NCI-H146 treated with DMSO at 0.1 percent for 48 hours (cell line): ENCODE measurements at regions not wholly inside any gene's neighbourhood (a gene's known extent, or its start where the extent isn't known, plus 50 kb on each side); places are given as distances from the start of the nearest gene placed in this dataset.
"Not testable (repeated sequence)": the region's sequence is repeated elsewhere in the genome, so short reads cannot be mapped to it uniquely, and the experiment has no call there.

ENCODE experiments used
- DNase-seq: peaks from one replicate; lab custom pipeline; 2025; ENCODE audit not compliant: unreplicated experiment; lab: John Stamatoyannopoulos, UW

DNA sequence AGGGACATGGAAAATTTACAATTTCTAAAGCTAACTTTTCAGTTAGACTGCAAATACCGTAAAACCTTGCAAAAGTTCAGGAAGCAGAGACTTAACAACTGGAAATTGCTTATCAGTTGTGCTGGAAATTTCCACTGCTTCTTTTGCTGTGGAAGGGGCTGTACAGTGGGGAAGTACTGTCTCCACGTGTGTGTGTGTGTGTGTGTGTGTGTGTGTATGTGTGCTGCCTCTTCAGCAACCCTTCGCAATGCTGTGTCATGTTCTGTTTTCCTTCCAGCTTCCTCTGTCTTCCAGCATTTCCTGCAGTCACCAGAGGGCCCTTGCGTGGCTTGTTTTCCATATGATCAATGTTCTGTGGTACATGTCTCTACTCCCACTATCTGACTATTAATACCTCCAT, 87.5 kb upstream of the RANBP3L start:
- no peak for DNase-seq

DNA sequence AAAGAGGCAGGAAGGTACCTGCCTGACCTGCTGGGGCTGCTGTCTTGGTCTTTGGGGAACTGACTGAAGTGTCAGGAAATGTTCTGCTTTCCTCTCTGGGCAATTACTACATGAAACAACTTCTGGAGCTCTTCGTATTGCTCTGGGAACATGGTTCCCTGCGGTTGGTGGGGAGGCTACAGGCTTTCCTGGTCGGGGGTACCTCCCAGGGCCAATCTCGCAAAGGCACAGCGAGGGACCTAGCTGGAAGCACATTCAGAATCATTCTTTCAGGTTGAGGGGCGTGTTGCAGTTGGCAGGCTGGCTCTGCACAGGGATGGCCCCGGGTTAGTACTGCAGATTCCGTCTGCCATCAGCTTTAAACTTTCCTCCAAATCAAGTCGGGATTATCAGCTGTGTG, 88.9 kb upstream of the RANBP3L start:
- DNase-seq = no peak

DNA sequence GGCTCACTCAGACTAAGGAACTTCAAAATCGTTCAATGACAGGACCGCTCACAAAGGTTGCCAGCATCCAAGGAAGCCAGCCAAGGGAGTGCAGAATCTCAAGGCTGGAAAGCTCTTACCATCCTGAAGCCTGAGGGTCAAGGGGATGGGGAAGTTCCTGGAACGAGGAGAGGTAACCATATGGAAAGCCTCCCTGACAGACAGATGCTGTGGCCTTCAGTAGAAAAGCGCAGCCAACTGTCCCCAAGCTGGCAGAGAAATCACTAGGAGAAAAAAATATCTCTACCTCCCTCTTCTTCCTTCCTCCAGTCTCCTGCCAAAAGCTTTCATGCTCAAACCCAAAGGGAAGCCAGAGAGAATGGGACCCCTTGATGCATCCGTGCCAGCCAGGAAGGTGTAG, 90.5 kb upstream of the RANBP3L start:
- no peak for DNase-seq

DNA sequence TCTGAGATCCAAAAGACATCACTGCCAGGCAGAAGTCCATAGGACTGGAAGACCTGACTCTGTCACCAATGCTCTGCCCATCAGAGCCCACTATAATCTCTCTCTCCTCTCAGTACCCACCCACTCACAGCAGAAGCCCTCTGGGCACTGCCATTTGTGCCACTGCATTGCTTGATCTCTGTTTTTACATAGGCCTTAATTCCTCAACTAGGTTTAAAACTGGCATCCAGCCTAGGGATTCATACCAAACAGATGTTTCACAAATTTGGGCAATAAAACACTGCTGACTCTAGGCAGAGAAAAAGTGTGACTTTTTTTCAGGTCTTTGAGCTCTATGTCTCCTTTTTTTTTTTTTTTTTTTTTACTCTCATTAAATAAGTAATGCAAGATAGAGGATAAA, 91.1 kb upstream of the RANBP3L start:
- no peak for DNase-seq

DNA sequence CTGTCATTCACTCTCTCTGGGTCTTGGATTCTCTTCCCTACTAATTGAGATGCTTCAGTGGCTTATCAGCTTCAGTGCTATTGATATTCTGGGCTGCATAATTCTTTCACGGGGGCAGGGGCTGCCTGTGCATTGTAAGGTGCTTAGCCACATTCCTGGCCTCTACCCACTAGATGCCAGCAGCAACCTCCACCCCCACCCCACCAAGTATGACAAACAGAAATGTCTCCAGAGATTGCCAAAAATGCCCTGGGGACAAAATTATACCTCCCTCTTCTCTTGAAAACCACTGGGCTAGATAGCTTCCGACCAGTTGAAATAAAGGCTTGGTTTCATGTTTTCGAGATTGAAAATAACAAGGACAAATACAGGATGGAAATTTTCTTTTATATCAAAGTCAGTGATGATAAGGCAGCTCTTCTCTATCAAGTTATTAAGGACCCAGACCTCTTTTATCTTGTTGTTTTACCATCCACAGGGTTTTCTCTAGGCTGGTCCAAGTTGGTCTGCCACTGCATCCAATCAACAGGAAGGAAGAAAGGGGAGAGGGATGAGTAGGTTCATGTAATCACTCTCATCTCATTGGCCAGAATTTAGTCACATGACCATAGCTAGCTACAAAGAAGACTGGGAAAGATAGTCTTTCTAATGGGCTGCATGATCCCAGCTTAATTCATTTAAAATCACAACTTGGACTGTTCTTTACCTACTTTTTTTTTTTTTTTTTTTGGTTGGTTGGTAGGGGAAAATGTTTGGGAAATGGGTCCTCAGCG, 92.1 kb upstream of the RANBP3L start:
- DNase-seq = no peak

DNA sequence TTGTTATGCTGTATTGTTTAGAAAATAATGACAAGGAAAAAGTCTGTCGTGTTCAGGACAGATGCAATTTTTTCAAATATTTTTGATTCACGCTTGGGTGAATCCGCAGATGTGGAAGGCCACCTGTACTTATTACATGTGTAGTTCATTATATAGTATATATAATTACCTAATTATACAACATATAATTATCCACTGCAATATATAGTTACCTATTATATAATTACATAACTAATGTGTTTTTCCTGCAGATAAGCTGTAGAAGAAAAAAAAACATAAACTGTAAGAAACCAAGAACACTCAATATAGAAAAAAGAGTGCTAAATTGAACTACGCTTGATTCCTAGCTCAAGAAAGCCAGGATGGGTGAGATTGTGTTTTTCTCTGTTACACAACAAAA, 93.6 kb upstream of the RANBP3L start:
- DNase-seq = no peak

DNA sequence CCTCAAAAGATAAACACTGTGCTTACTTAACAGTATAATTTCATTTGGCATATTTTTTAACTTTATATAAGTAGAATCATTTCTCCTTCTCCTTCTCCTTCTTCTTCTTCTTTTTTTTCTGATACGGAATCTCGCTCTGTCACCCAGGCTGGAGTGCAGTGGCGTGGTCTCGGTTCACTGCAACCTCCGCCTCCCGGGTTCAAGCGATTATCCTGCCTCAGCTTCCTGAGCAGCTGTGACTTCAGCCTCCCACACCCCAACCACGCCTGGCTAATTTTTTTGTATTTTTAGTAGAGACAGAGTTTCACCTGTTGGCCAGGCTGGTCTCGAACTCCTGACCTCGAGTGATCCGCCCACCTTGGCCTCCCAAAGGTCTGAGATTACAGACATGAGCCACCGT, 94.2 kb upstream of the RANBP3L start:
- DNase-seq = not testable (repeated sequence)

DNA sequence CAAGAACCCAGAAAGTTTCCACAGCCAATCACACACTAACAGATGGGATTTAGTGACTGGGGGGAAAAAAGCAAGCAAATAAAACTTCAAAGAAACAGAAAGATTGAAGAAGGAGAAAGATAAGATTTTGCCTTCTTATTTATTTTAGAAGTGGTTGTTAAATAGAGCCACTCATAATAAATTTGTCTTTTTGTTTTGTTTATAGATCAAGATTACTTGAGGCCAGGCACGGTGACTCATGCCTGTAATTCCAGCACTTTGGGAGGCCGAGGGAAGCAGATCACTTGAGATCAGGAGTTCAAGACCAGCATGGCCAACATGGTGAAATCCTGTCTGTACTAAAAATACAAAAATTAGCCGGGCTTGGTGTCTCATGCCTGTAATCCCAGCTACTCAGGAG, 94.9 kb upstream of the RANBP3L start:
- no peak for DNase-seq

DNA sequence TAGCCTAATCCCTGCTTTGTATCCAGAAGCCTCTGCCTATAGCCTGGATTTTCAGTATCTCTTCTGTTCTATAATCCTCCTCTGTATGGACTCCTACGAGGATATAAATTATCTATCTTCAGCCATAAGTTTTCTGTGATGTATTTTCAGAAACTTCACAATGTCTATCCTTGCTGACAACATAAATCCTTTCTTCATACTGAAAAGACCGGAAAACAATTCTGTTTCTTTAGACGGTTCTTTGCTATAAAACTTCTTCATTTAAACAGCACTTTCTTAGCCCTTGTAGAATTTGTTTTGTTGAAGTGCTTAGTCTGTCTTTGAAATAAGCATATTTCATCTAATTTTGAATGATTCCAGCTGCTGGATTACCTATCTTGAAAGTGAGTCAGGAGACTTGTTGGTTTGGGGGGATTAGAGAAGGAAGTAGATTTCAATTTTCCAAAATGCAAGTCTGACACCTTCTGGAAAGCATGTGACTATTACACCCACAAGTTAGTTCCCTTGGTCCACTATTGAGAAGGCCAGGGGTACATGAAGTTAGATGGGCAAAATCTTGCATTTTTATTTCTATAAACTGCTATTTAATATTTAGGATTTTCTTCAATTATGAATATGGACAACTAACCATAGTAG, 96.3 kb upstream of the RANBP3L start:
- no peak for DNase-seq

DNA sequence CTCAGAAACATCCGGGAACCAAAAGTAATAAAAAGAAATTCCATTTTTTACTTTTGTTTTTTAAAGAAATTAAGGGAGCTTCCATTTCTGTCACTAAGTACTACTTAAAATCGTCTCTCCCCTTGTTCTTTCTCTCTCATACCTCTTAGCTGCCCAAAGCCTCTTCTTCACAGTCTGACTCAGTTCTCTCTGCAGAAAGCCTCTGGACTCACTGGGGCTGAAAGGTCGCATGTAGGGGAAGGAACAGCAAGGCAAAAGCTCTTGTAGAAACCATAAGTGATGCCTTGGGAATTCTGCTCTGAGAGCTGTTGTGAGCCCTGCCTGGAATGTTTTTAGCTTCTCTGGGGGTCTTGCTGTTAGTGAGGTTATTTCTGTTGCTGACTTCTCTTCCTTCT, 100.8 kb upstream of the RANBP3L start:
- DNase-seq = no peak

DNA sequence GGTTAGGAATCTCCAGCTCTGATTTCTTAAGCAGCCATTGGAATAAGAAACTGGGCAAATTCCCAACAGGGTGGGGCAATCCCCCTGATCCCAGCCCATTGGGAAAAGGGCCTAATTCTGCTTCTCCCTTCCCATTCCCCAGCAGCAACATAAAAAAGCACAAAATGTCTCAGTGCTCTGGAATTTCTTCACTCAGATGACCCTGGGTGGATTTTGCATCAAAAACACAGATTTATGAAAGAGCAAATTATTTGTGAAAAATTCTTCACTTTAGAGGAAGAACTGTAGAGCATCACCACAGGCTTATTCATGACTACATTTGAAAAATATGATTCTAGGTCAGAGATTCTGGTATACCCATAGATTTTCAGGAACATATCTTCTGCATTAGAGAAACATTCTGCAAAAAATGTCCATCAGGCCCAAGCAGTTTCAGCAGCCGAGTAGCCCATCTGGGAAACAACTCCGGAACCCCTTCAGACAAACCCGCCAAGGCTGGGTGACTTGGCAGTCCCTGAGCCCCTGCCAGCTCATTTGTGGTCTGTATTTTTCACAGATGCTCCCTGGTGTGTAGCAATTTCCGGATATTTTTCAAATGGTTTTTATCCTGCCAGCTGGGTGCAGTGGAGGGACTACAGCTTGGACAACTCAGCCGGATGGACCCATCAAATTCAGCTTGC, 102.1 kb upstream of the RANBP3L start:
- no peak for DNase-seq

DNA sequence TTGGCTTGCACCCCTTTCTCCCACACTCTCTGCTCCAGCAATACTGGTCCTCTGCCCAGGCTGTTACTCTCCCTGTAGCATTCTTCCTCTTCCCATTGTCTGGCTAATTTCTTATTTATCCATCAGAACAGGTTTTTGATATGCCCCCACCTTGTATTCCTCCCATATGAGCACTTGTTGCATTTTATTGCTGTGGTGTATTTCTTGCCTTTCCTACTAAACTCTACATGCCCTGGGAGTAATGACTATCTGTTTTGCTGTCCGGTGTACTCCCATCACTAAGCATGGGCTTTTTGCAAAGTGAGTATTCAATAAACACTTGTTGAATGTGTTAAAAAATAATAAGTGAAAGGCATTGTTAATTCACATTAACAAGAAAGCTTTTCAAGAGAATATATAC, 104.3 kb upstream of the RANBP3L start:
- DNase-seq = no peak

DNA sequence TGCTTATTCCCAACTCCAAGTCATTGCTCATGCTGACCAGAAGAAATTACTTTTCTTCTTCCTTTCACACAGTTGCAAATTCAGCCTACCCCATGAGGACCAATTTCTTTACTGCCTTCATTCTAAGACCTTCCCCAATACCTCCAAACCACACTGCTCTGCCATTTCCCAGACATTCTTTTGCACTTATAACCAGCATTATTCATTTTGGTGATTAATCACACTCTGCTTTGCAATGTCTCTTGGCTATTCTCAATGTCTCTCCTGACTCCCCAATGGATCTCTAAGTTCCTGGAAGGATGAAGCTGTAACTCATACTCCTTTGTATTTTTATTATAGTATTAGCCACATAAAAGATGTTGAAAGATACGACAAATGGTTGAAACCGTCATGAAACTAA, 105.7 kb upstream of the RANBP3L start:
- DNase-seq = no peak

DNA sequence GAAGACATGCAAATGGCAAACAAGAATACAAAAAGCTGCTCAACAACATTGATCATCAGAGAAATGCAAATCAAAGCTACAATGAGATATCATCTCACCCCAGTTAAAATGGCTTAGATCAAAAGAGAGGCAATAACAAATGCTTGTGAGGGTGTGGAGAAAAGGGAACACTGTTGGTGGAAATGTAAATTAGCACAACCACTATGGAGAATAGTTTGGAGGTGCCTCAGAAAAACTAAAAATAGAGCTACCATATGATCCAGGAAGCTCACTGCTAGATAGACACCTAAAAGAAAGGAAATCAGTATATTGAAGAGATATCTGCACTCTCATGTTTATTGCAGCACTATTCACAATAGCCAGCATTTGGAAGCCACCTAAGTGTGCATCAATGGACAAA, 108.0 kb upstream of the RANBP3L start:
- DNase-seq = not testable (repeated sequence)

DNA sequence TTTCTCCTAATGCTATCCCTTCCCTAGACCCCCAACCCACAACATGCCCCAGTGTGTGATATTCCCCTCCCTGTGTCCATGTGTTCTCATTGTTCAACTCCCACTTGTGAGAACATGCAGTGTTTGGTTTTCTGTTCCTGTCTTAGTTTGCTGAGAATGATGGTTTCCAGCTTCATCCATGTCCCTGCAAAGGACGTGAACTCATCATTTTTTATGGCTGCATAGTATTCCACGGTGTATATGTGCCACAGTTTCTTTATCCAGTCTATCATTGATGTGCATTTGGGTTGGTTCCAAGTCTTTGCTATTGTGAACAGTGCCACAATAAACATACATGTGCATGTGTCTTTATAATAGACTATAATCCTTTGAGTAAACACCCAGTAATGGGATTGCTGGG, 109.0 kb upstream of the RANBP3L start:
- not testable (repeated sequence) for DNase-seq

DNA sequence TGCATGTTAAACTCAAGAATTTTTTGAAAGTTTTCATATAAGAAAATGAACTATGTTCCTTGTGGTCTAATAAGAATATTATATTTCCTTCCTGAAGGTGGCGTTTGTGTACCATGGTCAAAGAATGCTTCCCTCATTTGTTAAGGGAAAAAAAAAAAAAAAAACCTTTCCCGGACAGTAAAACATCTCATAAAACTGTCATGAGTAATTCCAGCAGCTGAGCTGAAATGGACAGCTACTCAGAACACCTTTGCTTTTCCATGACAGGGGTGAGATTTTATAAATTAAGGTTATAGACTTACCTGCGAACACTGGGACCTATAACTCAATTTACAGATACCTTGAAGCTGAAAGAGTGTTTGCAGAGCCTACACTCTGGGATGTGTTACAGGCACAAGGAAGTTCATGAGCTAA, 113.2 kb upstream of the RANBP3L start:
- DNase-seq = no peak

DNA sequence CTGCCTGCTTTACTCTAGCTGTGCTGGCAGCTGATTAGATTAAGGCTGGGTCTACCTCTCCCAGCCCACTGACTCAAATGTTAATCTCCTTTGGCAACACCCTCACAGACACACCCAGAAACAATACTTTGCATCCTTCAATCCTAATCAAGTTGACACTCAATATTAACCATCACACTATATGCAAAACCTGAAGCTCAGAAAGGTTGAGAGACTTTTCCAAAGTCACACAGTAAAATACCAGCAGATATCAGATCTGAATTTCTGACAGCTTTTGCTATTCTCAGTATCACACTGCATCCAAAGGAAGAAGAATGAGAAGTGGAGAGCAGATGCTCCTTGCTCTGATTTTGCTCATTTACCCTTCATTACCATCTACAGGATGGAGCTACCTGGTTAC, 114.9 kb upstream of the RANBP3L start:
- no peak for DNase-seq

DNA sequence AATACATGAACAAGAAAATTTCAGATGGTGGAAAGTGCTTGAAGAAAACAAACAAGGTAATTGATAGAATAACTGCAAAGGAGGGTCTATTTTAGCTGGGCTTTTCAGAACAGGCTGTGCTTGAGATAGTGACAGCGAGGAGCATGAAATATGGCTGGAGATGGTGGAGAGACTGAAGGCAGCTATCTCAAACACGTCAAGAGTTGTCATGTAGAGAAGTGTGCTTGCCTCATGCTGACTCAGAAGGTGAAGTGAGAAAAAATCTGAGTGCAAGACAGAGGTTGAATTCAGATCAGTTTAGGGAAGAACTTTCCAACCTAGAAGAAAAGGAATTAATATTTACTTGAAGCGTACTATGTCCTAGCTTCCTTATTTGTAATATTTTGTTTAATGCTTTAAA, 115.5 kb upstream of the RANBP3L start:
- DNase-seq = no peak

DNA sequence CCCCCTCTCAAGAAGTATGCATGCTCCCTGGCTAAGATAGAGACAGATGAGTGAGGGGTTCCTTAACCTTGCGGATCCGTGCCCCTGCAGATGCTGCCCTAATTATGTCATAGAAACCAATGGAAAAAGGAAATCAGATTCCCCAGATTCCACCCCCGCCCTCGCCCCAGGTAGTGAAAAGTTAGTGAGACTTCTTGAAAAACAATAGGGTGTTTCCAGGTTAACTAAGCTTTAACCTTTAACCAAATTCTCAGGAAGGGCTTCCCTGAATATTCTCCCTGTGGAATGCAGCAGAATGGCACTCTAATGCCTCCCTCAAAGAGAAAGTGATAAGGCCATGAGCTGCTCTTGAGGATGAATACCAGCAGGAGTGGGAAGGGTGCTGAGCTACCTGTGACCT, 116.0 kb upstream of the RANBP3L start:
- DNase-seq = no peak

DNA sequence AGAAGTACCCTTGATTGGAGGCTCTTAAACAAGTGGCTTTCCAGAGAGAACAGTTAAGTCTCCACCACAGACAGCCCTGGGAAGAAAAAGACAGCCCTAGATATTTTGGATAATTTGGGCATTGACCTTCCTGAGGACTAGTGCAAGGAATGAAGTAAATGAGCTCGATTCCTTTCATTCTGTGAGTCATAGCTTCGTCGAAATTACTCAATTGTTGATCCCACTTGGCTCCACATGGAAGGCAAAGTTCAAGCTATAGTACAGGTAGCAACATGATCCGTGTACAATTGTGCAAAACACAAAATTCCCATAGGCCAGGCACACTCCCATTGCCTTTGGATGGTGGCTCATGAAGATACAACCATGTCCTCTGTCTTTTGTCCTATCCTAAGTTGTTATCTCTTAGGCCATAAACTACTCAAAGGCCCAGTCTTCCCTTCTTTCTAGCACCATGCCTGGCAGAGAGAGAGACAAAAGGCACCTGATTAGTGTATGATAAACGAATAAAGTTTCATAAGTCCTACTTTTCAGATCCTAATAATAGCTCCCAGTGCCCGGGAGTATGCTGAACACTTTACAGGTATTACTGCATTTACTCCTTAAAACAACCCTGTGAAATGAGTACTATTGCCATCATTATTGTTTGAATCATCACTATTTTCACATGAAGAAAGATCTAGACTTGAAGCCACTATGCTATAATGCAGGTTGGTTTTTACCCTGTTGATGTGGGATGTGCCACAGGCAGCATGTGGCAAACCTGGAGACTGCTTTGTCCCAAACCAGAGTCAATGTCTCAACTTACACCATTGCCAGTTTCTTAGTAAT, 116.7 kb upstream of the RANBP3L start:
- no peak for DNase-seq

DNA sequence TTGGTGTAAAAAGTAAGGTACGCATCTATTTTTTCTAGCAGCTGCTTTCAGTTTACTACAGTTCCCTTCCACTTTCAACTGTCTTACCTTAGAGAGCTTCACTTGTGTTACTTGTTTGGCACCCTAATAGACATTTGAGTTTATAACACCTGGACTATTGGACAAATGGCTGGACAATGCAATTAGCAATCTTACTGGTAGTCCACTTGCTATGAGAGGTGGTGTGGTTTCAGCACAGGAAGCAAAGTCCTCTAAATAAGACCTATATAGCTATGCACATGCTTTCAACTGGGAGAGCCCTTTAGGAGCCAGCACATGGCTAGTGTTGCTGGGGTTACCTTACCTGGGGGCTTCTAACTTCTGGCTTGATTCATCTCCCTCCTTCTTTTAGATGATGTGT, 119.6 kb upstream of the RANBP3L start:
- no peak for DNase-seq

DNA sequence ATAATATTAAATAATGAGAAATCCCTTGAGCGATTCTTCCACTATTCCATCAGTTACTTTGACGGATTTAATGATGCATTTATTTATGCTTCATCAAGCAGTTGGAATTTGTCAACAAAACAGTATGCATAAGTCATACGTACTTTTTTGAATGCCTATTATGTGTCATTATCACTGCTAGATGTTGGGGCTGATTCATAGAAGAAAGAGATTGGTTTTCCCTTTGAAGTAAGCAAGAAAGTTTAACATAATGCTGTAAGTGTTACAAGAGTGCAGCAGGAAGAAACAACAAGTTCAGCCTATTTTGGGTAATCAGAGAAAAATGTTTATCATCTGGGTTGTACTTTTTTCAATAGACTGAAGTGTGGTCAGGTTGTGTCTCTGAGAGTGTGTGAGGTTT, 121.2 kb upstream of the RANBP3L start:
- DNase-seq = no peak
